SK-N-SH (cell line): ENCODE measurements at regions not wholly inside any gene's neighbourhood (a gene's known extent, or its start where the extent isn't known, plus 50 kb on each side); places are given as distances from the start of the nearest gene placed in this dataset.

Source experiments
- CTCF ChIA-PET: fragments of 300-600, 350-600 bp; formaldehyde crosslinking; extraction: SDS; loops from one replicate; lab custom pipeline; 2021; lab: Yijun Ruan, JAX
- POLR2A ChIA-PET: fragments of 350-600 bp; sonication (Branson Sonifier 250); formaldehyde crosslinking; extraction: SDS; loops from one replicate; lab custom pipeline; 2020; ENCODE audit warnings: antibody characterized with exemption, inconsistent platforms; lab: Yijun Ruan, JAX
- DNase-seq: peaks from one replicate; pipeline ENCODE4 v3.0.0; 2012
- H2AFZ ChIP-seq: fragments of 200-600 bp; sonication (generic); 2 replicates; pipeline ENCODE4 v1.8.1; 2016; ENCODE audit warnings: antibody characterized with exemption, mild to moderate bottlenecking, low read depth
- H3F3A ChIP-seq: fragments of 200-600 bp; sonication (generic); replicated peaks from 2 replicates; pipeline ENCODE3; 2016; ENCODE audit warnings: antibody characterized with exemption, mild to moderate bottlenecking; ENCODE audit not compliant: insufficient read depth
- H3K27ac ChIP-seq, 2 experiments: fragments of 200-500 bp in 1 of 2; fragments of 200-600 bp in 1 of 2; sonication (Bioruptor generic) in 1 of 2; sonication (generic), shearing (Covaris generic) in 1 of 2; 2 replicates each; pipeline versions ENCODE4 v1.5.1 to v1.6.1; 2014 to 2016; ENCODE audit warnings: low read depth in 2 of 2, inconsistent platforms in 1 of 2, low read length in 1 of 2, mild to moderate bottlenecking in 1 of 2, mixed read lengths in 1 of 2
- H3K27me3 ChIP-seq: fragments of 200-600 bp; sonication (generic), shearing (Covaris generic); 2 replicates; pipeline ENCODE4 v1.6.1; 2016; ENCODE audit warnings: mixed run types; ENCODE audit not compliant: insufficient read depth
- H3K36me3 ChIP-seq, 2 experiments: fragments of 200-500 bp in 1 of 2; fragments of 200-600 bp in 1 of 2; sonication (Bioruptor generic) in 1 of 2; sonication (generic) in 1 of 2; replicated peaks in 1 of 2; 2 replicates each; pipeline versions ENCODE3 to v1.5.1; 2014 to 2016; ENCODE audit warnings: low read length in 1 of 2, mild to moderate bottlenecking in 1 of 2; ENCODE audit not compliant: insufficient read depth in 2 of 2, control insufficient read depth in 1 of 2
- H3K4me1 ChIP-seq, 2 experiments: fragments of 200-500 bp in 1 of 2; fragments of 200-600 bp in 1 of 2; sonication (Bioruptor generic) in 1 of 2; sonication (generic), shearing (Covaris generic) in 1 of 2; 2 replicates each; pipeline versions ENCODE4 v1.5.1 to v1.6.1; 2014 to 2016; ENCODE audit warnings: low read depth in 1 of 2, low read length in 1 of 2, mixed run types in 1 of 2; ENCODE audit not compliant: insufficient read depth in 2 of 2, control insufficient read depth in 1 of 2
- H3K4me2 ChIP-seq: fragments of 200-600 bp; sonication (generic), shearing (Covaris generic); 2 replicates; pipeline ENCODE4 v1.6.1; 2017; ENCODE audit warnings: mixed run types
- H3K4me3 ChIP-seq, 2 experiments: fragments of 200-500 bp in 1 of 2; fragments of 200-600 bp in 1 of 2; sonication (Bioruptor generic) in 1 of 2; sonication (generic), shearing (Covaris generic) in 1 of 2; 2 replicates each; pipeline versions ENCODE4 v1.5.1 to v1.8.1; 2014 to 2016; ENCODE audit warnings: low read depth in 2 of 2, inconsistent platforms in 1 of 2, low read length in 1 of 2, mild to moderate bottlenecking in 1 of 2, mixed read lengths in 1 of 2, moderate library complexity in 1 of 2
- H3K79me2 ChIP-seq: fragments of 200-600 bp; sonication (generic); 2 replicates; pipeline ENCODE4 v1.8.1; 2017; ENCODE audit warnings: mild to moderate bottlenecking; ENCODE audit not compliant: insufficient read depth
- H3K9ac ChIP-seq: fragments of 200-600 bp; sonication (generic); 2 replicates; pipeline ENCODE4 v1.6.1; 2017; ENCODE audit warnings: mixed run types
- H3K9me2 ChIP-seq: fragments of 200-600 bp; sonication (generic); 2 replicates; pipeline ENCODE4 v1.6.1; 2017; ENCODE audit warnings: mixed run types
- H3K9me3 ChIP-seq: fragments of 200-600 bp; sonication (generic); 2 replicates; pipeline ENCODE4 v1.6.1; 2017; ENCODE audit warnings: mixed run types, mild to moderate bottlenecking, moderate library complexity
- H4K20me1 ChIP-seq: fragments of 200-600 bp; sonication (generic); 2 replicates; pipeline ENCODE4 v1.6.1; 2017; ENCODE audit warnings: mild to moderate bottlenecking, mixed run types; ENCODE audit not compliant: insufficient read depth
- CHD2 ChIP-seq: fragments of 150-350 bp; IDR thresholded peaks from 2 replicates; pipeline ENCODE4 v1.6.1; 2018; ENCODE audit warnings: low read length; ENCODE audit not compliant: partially characterized antibody
- EZH2phosphoT487 ChIP-seq: fragments of 200-600 bp; sonication (generic); IDR thresholded peaks from 2 replicates; pipeline ENCODE4 v1.6.1; 2017; ENCODE audit warnings: low read depth, mixed run types, mild to moderate bottlenecking, antibody characterized with exemption, moderate library complexity, borderline replicate concordance
- FOXJ3 ChIP-seq: sonication (generic); formaldehyde crosslinking; IDR thresholded peaks from 2 replicates; pipeline ENCODE4 v1.5.1; 2020; ENCODE audit warnings: mild to moderate bottlenecking, missing genetic modification reagents
- FOXM1 ChIP-seq: IDR thresholded peaks from 2 replicates; pipeline ENCODE4 v1.4.0; 2012; ENCODE audit warnings: low read depth, mild to moderate bottlenecking
- JUND ChIP-seq: IDR thresholded peaks from 2 replicates; pipeline ENCODE4 v1.4.0; 2012
- MXI1 ChIP-seq: IDR thresholded peaks from 2 replicates; pipeline ENCODE4 v1.6.1; 2012; ENCODE audit warnings: mild to moderate bottlenecking, low read depth, low read length, improper control_type of control experiment
- RAD21 ChIP-seq: IDR thresholded peaks from 2 replicates; pipeline ENCODE4 v1.6.1; 2012; ENCODE audit warnings: mild to moderate bottlenecking, low read length
- RCOR1 ChIP-seq: fragments of 150-350 bp; IDR thresholded peaks from 2 replicates; pipeline ENCODE4 v1.6.1; 2017; ENCODE audit warnings: antibody characterized with exemption, low read length
- TCF12 ChIP-seq: IDR thresholded peaks from 2 replicates; pipeline ENCODE4 v1.4.0; 2012
- YY1 ChIP-seq: IDR thresholded peaks from 2 replicates; pipeline ENCODE4 v1.4.0; 2012; ENCODE audit warnings: low read depth, mild to moderate bottlenecking
- WGBS: methylation state at CpG from one replicate; pipeline ENCODE4 v1.1.6; 2017; ENCODE audit warnings: low lambda C conversion rate; 5-methylcytosine and 5-hydroxymethylcytosine counted together
- TF ChIP-seq, protein P1 (sequence below): IDR thresholded peaks from 2 replicates; pipeline ENCODE4 v1.4.0; 2012; ENCODE audit warnings: low read depth
- TF ChIP-seq, protein P2 (sequence below): fragments of 150-350 bp; IDR thresholded peaks from 2 replicates; pipeline ENCODE4 v1.6.1; 2016; ENCODE audit warnings: mild to moderate bottlenecking, low read depth, low read length
- TF ChIP-seq, protein P3 (sequence below): IDR thresholded peaks from 2 replicates; pipeline ENCODE4 v1.6.1; 2012; ENCODE audit warnings: mild to moderate bottlenecking, low read depth, low read length, moderate library complexity
- TF ChIP-seq, protein P4 (sequence below): IDR thresholded peaks from 2 replicates; pipeline ENCODE4 v1.4.0; 2012; ENCODE audit warnings: low read depth, borderline replicate concordance
- TF ChIP-seq, protein P5 (sequence below): fragments of 200-600 bp; sonication (generic); IDR thresholded peaks from 2 replicates; pipeline ENCODE4 v1.6.1; 2017; ENCODE audit warnings: antibody characterized with exemption, mild to moderate bottlenecking, moderate library complexity

DNA sequence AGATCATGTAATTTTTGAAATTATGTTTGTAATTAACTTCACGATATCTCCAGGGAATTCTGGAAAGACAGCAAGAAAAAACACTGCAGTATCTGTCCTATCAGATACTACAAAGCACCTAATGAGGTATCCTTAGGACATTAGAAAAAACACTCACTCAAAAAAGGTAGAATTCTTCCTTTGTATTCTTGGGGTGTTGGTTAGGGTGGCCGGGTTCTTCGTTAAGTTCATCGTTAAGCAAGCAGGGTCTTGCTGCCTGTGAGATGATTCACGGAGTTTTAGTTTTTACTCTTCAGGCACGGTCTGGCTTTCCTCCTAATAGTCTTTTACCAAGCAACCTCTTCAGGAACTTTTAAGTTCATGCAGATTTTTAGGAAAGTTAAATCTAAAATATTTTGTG lies 91.4 kb upstream of the IRX4 start:
- CTCF ChIA-PET, result no interaction called here
- H3K27ac ChIP-seq, result no peak overlapping the region
- no peak overlapping the region for H3K4me2 ChIP-seq
- H4K20me1 ChIP-seq, result no peaks in the 10 kb centered on the region
- H3K27me3 ChIP-seq, result peaks cover 29% of the 10 kb centered on the region
- POLR2A ChIA-PET, result no interaction called here
- no peaks in the 10 kb centered on the region for H3K36me3 ChIP-seq
- H2AFZ ChIP-seq, result no peak overlapping the region
- TF ChIP-seq FOXJ3 (no peak), RAD21 (no peak), EZH2phosphoT487 (no peak)
- TF ChIP-seq, protein P1, sequence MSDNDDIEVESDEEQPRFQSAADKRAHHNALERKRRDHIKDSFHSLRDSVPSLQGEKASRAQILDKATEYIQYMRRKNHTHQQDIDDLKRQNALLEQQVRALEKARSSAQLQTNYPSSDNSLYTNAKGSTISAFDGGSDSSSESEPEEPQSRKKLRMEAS, result no peak
- H3K4me3 ChIP-seq, result no peak overlapping the region
- H3K9ac ChIP-seq, result no peak overlapping the region
- no peaks in the 10 kb centered on the region for H3F3A ChIP-seq
- 1% methylated on average over 6 of the region's 6 CpGs for WGBS
- no peak for DNase-seq
- no peaks in the 10 kb centered on the region for H3K9me3 ChIP-seq
- H3K79me2 ChIP-seq, result no peaks in the 10 kb centered on the region
- H3K9me2 ChIP-seq, result no peaks in the 10 kb centered on the region
- no peaks in the 10 kb centered on the region for H3K4me1 ChIP-seq

DNA sequence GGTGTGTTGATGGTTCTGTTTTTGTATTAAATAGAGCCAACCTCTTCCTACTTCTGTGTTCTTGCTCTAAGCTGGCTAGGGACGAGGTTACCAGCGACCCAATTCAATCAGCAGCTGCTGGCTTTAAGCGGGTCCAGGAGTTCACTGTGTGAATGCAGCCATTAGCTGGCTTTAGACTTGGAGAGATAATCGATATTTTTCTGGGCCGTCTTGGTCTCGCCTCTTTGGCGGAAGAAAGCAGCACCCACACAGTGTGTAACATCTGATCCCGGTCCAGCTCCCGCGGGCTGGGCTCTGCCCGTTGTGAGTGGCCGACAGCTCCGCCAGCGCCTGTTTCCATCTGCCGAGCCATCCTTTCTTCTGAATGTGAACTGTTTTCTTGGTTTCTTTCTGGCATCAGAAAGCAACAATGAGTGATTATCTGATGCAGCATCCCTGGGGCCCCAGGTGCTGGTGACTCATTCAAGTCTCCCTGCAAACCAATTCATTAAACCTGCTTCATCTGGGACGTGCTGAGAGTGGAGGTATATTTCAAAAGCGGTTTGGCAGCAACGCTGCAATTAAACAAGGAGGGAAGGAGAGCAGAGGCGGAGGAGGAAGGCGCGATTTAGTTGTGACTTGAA lies 90.8 kb upstream of the IRX4 start:
- no peak overlapping the region for H3K27ac ChIP-seq
- H3K4me2 ChIP-seq, result no peak overlapping the region
- no peaks in the 10 kb centered on the region for H3K9me2 ChIP-seq
- no peaks in the 10 kb centered on the region for H3K79me2 ChIP-seq
- H3F3A ChIP-seq, result no peaks in the 10 kb centered on the region
- H3K36me3 ChIP-seq, result no peaks in the 10 kb centered on the region
- TF ChIP-seq TCF12, result no peak
- TF ChIP-seq, protein P1, result no peak
- no peak for TF ChIP-seq CHD2
- TF ChIP-seq, protein P2, sequence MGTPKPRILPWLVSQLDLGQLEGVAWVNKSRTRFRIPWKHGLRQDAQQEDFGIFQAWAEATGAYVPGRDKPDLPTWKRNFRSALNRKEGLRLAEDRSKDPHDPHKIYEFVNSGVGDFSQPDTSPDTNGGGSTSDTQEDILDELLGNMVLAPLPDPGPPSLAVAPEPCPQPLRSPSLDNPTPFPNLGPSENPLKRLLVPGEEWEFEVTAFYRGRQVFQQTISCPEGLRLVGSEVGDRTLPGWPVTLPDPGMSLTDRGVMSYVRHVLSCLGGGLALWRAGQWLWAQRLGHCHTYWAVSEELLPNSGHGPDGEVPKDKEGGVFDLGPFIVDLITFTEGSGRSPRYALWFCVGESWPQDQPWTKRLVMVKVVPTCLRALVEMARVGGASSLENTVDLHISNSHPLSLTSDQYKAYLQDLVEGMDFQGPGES, result no peak
- TF ChIP-seq, protein P3, sequence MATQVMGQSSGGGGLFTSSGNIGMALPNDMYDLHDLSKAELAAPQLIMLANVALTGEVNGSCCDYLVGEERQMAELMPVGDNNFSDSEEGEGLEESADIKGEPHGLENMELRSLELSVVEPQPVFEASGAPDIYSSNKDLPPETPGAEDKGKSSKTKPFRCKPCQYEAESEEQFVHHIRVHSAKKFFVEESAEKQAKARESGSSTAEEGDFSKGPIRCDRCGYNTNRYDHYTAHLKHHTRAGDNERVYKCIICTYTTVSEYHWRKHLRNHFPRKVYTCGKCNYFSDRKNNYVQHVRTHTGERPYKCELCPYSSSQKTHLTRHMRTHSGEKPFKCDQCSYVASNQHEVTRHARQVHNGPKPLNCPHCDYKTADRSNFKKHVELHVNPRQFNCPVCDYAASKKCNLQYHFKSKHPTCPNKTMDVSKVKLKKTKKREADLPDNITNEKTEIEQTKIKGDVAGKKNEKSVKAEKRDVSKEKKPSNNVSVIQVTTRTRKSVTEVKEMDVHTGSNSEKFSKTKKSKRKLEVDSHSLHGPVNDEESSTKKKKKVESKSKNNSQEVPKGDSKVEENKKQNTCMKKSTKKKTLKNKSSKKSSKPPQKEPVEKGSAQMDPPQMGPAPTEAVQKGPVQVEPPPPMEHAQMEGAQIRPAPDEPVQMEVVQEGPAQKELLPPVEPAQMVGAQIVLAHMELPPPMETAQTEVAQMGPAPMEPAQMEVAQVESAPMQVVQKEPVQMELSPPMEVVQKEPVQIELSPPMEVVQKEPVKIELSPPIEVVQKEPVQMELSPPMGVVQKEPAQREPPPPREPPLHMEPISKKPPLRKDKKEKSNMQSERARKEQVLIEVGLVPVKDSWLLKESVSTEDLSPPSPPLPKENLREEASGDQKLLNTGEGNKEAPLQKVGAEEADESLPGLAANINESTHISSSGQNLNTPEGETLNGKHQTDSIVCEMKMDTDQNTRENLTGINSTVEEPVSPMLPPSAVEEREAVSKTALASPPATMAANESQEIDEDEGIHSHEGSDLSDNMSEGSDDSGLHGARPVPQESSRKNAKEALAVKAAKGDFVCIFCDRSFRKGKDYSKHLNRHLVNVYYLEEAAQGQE, result no peak
- no peak for TF ChIP-seq JUND
- TF ChIP-seq FOXM1, result no peak
- TF ChIP-seq, protein P4, sequence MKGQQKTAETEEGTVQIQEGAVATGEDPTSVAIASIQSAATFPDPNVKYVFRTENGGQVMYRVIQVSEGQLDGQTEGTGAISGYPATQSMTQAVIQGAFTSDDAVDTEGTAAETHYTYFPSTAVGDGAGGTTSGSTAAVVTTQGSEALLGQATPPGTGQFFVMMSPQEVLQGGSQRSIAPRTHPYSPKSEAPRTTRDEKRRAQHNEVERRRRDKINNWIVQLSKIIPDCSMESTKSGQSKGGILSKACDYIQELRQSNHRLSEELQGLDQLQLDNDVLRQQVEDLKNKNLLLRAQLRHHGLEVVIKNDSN, result no peak
- TF ChIP-seq RAD21, result no peak
- TF ChIP-seq RCOR1, result no peak
- TF ChIP-seq, protein P5, sequence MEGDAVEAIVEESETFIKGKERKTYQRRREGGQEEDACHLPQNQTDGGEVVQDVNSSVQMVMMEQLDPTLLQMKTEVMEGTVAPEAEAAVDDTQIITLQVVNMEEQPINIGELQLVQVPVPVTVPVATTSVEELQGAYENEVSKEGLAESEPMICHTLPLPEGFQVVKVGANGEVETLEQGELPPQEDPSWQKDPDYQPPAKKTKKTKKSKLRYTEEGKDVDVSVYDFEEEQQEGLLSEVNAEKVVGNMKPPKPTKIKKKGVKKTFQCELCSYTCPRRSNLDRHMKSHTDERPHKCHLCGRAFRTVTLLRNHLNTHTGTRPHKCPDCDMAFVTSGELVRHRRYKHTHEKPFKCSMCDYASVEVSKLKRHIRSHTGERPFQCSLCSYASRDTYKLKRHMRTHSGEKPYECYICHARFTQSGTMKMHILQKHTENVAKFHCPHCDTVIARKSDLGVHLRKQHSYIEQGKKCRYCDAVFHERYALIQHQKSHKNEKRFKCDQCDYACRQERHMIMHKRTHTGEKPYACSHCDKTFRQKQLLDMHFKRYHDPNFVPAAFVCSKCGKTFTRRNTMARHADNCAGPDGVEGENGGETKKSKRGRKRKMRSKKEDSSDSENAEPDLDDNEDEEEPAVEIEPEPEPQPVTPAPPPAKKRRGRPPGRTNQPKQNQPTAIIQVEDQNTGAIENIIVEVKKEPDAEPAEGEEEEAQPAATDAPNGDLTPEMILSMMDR, result no peak
- no peak for TF ChIP-seq FOXJ3
- TF ChIP-seq YY1, result no peak
- TF ChIP-seq MXI1, result no peak
- CTCF ChIA-PET, result no interaction called here
- no peaks in the 10 kb centered on the region for H3K4me1 ChIP-seq
- DNase-seq, result no peak
- peaks cover 29% of the 10 kb centered on the region for H3K27me3 ChIP-seq
- no peak overlapping the region for H3K9ac ChIP-seq
- WGBS, result 5% methylated on average over 17 of the region's 21 CpGs
- no peak overlapping the region for H3K4me3 ChIP-seq
- H3K9me3 ChIP-seq, result no peaks in the 10 kb centered on the region
- no peaks in the 10 kb centered on the region for H4K20me1 ChIP-seq
- POLR2A ChIA-PET, result no interaction called here
- no peak overlapping the region for H2AFZ ChIP-seq
